Forelimb muscle (tissue), 1 donor: ENCODE measurements at regions not wholly inside any gene's neighbourhood (a gene's known extent, or its start where the extent isn't known, plus 50 kb on each side); places are given as distances from the start of the nearest gene placed in this dataset.
"Not testable (repeated sequence)": the region's sequence is repeated elsewhere in the genome, so short reads cannot be mapped to it uniquely, and the experiment has no call there.

Experiments
- DNase-seq: peaks from one replicate; pipeline ENCODE4 v3.0.0-alpha.2; 2013; ENCODE audit warnings: low read depth

DNA sequence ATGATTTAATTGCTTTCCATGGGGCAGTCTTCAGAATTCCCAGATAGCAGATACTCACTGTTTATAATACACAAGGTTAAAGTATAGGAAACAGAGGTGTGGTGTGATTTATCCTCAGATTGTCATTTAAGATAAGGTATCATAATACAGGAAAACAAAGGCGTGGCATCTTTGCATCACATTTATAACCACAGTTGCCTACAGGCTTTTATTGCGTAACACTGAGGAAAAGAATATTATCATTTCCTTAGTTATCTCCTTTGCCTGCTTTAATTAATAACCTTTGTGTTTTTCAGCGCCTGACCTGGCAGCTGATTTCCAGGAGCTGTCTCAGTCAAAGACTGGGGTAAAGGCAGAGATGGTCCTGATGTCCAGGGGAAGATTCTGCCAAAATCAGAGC, 68.8 kb downstream of the SSX7 start:
- no peak for DNase-seq

GRCh38 chrX:52577464-52578173, 60.8 kb upstream of the XAGE1B start:
- no peak for DNase-seq

DNA sequence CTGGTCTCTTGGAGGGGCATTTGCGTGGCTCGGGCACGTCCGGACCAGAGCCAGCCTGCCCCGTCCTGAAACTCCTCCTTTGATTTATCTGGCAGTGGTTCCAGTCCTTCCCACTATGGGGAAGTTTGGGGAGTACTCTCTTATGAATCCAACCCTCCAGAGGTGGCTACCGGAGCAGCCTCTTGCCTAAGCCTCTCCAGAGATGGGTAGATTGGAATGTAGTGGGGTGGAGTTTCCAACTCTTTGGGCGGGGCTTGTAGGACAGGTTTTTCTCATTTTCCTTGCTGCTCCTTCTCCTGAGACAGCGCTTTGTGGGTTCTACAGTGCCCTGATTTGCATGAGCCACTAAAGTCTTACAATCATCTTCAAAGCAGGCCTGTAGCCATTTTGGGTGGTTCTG, 60.1 kb upstream of the XAGE1B start:
- no peak for DNase-seq

GRCh38 chrX:52576474-52576873, 59.6 kb upstream of the XAGE1B start:
- no peak for DNase-seq

GRCh38 chrX:52574416-52575275, 57.8 kb upstream of the XAGE1B start:
- DNase-seq: peak; percentile 2

DNA sequence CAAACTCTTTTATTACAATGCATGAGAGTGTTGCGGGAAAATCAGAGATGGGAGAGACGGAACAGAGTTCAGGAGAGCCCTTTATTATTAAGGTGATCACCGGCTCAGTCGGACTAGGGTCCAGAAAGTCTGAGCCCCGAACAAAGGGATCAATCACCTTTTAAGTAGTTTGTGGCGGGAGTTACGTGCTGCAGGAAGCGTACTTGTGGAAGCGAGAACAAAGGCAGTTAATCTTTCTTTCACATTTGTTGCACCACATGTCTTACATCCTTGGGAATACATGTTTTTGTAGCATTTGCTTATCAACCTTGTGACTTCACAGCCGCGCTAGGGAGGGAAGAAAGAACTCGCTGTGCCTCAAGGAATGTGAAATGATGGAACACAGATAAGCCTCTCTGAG, 51.3 kb upstream of the XAGE1B start:
- DNase-seq: not testable (repeated sequence)
